ENCODE measurements at regions not wholly inside any gene's neighbourhood (a gene's known extent, or its start where the extent isn't known, plus 50 kb on each side); places are given as distances from the start of the nearest gene placed in this dataset.

DNA sequence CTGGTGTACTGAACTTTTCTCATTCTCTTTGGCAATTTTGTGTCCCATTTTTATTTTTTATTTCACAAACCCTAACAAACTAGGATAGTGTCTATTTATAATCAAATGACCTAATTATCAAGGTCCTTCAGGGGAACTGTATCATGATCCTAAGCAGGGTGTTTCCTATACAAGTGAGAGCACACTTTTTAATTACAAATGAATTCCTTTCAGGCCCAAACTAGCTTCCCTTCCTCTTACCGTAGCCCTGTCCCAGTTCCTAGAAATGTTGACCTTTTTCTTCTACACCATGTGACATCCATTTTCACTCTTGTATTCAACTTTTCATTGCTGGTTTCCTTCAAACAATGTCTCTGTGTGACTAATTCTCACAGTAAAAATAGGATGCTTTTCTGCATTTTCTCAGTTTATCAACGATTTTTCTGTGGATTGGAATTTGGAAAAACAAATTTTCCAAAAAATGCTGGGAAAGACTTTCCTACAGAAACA is 411.4 kb downstream of the CCDC91 start:
- no peak for DNase-seq

DNA sequence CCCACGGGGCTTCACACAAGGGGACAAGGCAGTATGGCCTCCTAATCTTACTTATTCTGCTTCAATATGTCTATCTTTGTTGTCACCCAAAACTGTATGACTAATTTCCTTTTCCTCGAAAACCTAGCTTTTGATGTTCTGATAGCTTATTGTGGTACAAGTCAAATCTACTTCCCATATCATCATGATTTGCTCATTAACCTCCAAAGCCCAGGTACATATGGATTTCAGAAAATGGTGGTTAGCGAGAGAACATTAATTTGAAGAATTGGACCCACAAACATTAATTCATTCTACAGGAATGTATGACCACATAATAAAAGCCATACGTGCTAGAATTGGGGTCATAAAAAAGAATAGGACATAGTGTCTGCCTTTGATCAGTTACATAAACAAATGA is 412.5 kb downstream of the CCDC91 start:
- DNase-seq: no peak

DNA sequence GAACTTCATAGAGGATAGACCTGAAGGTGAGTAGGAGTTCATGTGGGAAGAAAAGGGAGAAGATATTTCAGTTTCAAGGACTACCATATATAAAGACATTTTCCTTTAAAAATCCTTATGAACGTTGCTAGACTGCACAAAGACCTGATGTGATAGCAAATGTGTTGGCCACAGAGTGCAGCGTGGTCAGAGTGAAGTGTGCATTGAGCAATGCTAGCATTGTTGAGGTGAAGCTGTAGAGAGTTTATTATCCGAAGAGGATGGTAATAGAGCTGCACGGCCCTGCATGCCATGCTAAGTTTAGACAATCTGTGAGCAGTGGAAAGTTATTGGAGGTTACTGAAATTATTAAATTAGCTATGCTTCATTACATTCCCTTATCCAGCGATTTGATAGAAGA is 413.0 kb downstream of the CCDC91 start:
- no peak for DNase-seq

DNA sequence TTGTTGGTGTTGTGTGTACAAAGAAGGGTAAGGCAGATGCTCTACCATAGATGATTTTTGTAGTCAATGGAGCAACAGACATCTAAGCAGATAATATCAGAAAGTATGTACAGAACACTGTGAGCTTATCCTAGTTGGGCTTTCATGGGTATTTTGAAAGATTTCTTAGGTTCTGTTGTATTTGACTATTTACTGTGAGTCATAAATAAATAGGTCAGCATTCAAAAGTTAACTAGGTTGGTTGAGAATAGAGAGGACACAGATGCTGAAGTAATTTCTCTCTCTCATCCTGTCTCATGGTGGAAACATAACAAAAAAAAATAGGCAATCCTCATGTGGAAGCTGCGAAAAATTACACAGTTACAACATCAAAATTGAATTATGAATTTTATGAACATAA is 413.5 kb downstream of the CCDC91 start:
- no peak for DNase-seq

DNA sequence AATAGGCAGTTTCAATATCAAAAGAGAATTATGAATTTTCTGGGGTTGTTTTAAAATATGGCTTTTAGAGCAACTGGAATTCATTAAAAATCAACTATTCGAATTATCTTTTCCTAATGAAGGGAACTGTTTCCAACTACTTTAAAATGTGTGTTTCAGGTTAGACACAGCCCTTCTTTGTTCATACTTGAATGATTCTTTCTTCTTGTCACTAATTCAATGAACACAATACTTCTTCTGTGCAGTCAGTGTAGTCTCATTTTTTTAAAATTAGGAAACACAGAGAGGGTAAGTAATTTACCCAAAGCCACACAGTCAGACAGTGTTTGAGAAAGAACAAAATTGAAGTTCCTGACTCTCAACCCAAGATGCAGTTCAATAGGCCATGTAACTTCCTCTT is 414.0 kb downstream of the CCDC91 start:
- no peak for DNase-seq

DNA sequence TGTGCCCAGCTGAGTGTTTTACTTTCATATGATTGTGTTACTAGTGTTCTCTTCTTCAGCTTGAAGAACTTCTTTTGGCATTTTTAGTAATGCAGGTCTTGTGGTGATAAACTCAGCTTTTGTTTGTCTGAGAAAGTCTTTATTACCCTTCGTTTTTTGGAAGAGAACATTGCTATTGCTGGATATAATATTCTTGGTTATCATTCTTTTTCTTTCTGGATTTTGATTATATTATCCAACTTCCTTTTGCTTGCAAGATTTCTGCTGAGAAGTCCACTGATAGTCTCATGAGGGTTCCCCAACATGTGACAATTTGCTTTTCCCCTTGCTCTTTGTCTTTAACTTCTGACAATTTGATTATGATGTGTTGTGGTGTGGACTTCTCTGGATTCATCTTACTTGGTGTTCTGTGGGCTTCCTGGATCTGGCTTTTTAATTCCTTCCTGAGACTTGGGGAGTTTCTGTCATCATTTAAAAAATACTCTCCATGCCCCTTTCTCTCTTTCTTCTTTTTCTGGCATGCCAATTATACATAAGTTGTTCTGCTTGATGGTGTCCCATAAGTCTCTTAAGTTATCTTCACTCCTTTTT is 416.8 kb downstream of the CCDC91 start:
- no peak for DNase-seq

DNA sequence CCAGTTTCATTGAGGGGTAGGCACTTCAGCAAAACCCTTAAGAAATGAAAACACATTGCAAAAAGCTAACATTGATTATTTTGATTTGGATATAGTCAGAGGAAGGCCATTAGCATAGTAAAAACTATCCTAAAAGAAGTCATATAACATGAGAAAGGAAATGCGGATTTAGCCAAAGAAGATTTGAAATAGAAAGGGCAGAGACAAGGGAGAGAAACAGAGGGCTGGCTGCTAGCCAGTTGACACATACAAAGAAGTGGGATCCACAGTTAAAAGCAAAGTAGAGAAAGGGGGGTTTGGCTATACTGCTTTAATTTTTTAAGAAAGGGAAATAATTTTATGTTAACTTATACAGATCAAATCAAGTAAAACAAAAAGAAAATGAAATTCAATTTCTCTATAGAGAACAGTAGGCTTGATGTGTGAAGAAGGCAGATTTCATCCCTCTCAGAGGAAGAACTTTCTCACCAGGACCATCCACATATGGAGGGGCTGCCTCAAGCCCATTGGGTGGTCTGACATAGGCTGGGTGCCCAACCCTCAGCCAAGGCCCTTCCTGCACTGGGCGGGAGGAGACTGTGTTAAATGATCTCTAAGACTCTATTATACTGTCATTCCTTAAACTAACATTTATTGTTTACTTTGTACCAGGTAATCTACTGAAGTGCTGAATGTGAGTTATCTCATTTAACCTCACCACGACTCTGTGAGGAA is 420.3 kb downstream of the CCDC91 start:
- DNase-seq: no peak

DNA sequence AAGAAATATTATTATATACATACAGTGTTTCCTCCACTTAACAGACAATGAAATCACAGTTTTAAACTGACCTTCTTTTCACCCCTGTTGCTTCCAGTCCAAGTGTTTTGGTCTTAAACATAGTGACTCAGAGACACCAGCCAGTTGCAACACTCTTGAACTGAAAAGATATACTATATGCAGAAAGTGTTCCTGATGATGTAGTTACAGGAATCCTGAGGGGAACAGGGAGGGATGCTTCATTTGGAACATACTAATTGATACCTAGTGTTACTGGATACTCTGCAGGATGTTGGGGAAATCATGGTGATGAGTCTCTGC is 420.8 kb downstream of the CCDC91 start:
- DNase-seq: no peak

DNA sequence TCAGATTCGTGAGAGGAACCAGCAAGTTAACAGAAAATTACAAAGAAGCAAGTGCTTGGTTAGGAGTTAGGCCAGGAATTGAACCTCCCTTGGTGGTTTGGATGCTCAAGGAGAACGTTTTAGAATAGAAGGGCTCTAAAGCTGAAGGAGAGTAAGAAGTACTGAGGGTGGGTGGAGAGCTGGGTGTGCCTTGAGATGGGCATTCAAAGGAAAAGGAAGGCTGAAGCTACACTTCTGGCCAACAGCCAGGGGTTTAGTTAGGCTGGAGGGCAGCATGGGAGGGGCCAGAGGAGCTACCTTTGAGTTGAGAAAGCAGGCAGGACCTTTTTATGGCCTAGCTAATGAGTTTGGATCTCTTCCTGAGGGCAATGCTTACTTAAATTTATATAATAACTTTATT is 421.2 kb downstream of the CCDC91 start:
- DNase-seq: no peak

DNA sequence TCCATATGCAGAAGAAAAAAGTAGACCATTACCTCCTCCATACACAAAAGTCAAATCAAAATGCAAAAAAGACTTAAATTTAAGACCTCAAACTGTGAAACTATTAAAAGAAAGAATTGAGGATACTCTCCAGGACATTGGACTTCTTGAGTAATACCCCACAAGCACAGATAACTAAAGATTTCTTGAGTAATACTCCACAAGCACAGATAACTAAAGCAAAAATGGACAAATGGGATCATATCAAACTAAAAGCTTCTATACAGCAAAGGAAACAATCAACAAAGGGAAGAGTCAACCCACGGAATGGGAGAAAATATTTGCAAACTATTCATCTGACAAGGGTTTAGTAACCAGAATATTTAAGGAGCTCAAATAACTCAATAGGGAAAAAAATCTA is 427.9 kb downstream of the CCDC91 start:
- DNase-seq: no peak

DNA sequence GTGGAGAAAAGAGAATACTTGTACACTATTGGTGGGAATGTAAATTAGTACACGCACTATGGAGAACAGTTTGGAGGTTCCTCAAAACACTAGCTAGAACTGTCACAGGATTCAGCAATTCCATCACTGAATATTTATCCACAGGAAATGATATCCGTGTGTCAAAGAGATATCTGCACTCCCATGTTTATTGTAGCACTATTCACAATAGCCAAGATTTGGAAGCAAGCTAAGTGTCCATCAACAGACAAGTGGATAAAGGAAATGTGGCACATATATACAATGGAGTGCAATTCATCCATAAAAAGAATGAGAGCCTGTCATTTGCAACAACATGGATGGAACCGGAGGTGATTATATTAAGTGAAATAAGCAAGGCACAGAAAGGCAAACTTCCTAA is 428.5 kb downstream of the CCDC91 start:
- no peak for DNase-seq

DNA sequence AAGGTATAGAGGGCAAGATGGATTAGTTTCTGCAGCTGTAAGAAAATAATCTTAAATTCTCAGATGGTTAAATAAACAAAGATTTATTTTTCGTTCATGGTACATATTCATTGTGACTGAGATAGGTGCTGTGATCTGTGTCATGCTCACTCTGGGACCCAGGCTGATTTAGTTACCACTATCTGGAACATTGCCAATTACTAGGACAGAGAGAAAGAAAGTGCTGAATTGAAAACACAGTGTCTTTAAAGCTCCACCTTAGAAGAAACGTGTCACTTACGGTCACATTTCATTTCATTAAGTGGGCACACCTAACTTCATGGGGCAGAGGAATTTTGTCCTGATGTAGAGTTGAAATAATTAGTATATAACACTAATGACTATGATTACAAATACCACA is 430.0 kb downstream of the CCDC91 start:
- DNase-seq: no peak

DNA sequence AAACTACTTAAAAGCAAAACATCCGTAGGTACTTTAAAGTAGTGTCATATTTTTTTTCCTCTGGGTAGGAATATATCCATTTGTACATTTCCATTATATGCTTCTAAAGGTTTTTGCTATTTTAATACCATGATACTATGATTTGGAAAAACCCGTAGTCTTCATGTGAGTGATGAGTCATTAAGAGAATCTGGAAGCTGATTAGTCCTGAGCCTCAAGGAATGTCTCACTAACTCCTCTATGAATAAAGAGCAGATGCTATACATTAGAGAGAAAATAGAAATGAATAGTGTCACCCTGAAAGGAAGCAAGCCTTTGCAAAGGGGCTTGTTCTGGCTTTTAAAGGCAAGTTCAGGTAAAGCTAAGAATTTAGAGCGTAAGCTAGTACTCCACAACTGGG is 432.1 kb downstream of the CCDC91 start:
- no peak for DNase-seq

DNA sequence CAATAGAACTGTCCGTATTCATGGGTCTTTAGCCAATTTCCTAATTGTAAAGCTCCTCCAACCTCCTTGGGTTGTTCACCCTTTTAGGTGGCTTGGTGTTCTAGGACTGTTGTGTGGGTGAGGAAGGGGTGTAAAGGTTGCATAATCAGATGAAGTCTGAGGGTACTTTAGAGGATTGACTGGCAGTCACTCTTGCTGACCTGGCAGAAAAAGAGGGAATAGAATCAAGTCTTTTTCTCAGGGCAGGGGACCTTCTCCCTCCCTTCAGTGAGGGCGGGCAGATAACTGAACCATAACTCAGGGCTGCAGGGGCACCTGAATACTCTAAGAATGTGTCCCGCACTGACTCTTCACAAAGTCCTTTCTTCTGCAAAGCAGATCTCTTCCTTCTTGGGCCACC is 436.2 kb downstream of the CCDC91 start:
- DNase-seq: no peak

DNA sequence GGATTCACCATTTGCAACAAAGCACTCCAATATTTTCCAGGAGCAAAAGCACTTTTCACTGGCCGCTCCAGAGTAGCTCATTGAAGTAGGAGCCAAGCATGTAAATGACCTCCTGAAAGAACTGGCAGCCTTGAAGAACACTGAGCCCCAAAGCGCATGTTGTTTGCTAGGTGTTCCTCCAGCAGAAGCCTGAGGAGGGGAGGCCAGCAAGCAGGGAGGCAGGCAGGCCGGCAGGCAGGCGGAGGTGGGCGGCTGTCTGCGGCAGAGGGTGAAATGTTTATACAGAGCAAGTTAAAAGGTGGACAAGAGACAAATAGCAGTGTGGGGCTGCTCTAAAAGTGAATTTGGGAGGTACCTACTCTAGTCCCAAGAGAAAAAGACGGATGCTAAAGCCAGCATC is 439.4 kb downstream of the CCDC91 start:
- DNase-seq: no peak

DNA sequence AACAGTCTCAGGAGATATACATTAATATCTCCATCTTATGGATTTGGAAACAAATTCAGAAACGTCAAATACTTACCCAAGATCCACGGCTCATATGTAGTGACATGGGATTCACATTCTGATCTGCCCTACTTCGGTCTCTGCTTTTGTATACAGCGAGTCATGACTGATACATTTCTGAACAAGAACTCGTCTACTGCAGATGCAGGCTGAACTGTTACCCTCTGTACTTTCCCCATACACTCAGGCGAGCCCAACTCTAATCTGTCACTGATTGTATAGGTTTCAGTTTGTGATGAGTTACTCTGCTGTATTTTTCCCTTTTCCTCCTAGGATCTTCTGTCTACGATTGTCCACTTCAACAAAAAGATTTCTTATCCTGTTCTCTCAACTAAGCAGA is 441.6 kb downstream of the CCDC91 start:
- DNase-seq: no peak

DNA sequence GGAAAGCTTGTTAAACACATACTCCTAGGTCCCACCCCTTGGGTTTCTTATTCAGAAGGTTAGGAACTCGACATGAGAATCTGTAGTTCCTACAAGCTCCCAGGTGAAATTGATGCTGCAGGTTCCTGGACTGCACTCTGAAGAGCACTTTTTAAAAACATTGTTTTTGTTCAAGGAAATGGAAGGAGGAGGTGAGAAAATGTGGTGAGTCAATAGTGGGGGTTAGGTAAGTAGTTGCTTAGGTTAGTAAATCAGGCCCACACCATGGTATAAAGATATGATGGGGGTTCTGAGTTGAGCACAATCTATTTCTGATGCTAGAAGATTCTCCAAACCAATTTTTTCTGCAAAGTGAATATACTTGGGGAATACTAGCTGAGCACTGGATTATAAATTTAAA is 450.3 kb downstream of the CCDC91 start:
- DNase-seq: no peak

DNA sequence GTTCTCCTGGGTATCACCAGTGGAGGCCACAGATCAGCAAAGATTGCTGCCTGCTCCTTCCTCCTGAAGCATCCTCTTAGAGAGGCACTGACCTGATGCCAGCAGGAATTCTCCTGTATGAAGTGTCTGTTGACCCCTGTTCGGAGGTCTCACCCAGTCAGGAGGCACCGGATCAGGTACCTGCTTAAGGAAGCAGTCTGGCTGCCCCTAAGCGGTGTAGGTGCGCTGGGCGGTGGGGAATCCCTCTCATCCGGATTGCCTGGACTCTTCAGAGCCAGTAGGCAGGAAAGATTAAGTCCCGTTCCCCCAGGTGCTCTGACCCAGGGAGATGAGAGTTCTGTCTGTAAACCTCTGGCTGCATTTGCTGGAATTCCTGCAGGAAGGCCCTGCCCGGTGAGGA is 455.2 kb downstream of the CCDC91 start:
- no peak for DNase-seq

DNA sequence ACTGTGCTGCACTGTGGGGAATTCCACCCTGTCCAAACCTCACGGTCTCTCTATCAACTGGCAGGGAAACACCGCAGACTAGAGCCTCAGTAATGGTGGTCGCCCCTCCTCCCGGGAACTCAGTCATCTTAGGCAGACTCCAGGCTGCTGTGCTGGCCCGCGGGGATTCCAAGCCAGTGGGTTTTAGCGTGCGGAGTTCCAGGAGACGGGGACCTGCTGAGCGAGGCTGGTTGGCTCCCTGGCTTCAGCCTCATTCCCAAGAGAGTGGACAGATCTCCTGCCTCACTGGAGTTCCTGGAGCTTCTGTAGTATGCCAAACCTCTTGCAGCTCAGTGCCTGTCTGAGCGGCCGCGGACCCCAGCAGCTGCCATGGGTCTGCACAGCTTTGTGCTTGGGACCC is 455.6 kb downstream of the CCDC91 start:
- DNase-seq: no peak

DNA sequence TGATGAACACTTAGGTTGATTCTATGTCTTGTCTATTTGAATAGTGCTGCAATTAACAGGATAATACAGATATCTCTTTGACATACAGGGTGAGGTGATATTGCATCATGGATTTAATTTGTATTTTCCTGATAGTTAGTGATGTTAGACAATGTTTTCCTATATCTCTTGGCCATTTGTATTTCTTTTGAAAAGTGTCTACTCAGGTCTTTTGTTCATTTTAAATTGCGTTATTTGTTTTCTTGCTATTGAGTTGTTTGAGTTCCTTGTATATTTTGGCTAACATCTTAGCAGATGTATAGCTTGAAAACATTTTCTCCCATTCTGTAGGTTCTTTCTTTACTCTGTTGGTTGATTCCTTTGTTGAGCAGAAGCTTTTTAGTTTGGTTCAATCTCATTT is 460.6 kb downstream of the CCDC91 start:
- no peak for DNase-seq

DNA sequence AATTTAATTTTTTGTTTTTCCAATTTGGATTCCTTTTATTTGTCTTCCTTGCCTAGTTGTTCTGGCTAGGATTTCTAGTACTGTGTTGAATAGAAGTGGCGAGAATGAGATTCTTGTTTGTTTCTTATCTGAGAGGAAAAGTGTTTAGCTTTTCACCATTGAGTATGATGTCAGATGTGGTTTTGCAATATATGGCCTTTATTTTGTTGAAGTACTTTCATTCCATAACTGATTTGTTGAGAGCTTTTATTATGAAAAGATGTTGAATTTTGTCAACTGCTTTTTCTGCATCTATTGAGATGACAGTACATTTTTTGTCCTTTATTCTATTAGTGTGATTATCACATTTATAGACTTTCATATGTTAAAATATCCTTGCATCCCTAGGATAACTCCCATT is 462.0 kb downstream of the CCDC91 start:
- no peak for DNase-seq

DNA sequence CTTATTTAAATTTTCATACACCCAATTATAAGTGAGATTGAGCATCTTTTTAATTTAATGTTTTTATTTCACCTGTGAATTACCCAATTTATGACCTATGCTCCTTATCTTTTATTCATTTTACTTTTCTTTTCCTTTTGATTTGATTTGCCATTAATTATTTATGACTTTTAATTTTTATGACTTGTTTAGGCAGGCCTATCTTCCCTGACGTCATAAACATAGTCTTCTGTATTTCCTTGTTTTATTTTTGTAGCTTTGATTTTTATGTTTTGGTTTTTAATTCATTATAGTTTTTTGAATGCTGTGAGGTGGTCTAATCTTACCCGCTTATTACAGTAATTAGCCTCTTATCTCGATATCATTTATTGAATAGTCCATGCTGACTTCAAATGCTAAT is 467.1 kb upstream of the FAR2 start:
- DNase-seq: no peak

DNA sequence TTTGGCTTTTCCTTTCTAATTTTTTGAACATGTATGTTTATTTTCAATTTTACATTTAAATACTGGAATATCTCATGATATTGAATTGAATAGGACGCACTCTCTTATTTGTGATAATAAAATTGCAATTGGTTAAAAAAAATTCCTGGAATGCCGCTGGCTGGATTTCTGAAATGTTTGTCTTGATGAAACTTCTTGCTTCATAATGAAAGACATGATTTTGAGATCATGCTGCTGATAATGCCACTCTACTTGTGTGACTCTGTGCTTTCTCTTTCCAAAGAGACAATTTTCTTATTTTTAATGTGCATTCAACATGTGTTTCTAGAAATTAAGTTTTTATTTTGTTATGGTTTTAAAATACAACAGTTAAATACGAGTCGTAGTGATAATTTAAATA is 465.7 kb upstream of the FAR2 start:
- DNase-seq: no peak

DNA sequence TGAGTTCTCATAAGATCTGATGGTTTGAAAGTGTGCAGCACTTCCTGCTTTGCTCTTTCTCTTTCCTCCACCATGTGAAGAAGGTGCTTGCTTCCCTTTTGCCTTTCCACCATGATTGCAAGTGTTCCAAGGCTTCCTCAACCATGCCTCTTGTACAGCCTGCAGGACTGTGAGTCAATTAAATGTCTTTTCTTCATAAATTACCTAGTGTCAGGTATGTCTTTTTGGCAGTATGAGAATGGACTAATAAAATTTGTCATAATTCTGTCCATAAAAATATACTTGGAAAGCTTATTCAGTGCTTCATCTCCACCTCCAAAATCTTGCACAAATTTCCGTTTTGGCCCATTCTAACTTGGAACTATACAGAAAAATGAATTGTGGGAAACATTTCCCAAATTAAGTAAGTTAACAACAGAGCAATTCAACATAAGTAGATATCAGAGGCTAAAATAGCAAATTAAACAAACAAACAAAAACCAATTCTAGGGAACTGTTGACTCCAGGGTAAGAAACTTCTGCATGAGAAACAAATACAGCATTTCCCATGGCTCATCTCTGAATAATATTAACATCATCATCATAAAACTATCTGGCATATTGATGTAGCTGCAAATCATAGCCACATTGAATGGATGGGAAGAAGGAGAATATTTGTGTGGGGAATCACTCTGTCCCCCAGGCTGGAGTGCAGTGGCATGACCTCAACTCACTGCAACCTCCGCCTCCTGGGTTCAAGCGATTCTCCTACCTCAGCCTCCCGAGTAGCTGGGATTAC is 459.5 kb upstream of the FAR2 start:
- no peak for DNase-seq

Measured in CD4-positive, alpha-beta T cell treated with Interleukin-17A for 4 hours (primary cell).